ENCODE measurements at regions not wholly inside any gene's neighbourhood (a gene's known extent, or its start where the extent isn't known, plus 50 kb on each side); places are given as distances from the start of the nearest gene placed in this dataset.

- TF ChIP-seq CTCF (IDR thresholded peaks at IDR 0.05) (no peak), ZFX (IDR thresholded peaks at IDR 0.05; ENCODE audit: borderline replicate concordance) (no peak)
Measured at GRCh38 chr4:86543560-86544309, 50.4 kb upstream of the PTPN13 start.
